ENCODE measurements at regions not wholly inside any gene's neighbourhood (a gene's known extent, or its start where the extent isn't known, plus 50 kb on each side); places are given as distances from the start of the nearest gene placed in this dataset.

DNA sequence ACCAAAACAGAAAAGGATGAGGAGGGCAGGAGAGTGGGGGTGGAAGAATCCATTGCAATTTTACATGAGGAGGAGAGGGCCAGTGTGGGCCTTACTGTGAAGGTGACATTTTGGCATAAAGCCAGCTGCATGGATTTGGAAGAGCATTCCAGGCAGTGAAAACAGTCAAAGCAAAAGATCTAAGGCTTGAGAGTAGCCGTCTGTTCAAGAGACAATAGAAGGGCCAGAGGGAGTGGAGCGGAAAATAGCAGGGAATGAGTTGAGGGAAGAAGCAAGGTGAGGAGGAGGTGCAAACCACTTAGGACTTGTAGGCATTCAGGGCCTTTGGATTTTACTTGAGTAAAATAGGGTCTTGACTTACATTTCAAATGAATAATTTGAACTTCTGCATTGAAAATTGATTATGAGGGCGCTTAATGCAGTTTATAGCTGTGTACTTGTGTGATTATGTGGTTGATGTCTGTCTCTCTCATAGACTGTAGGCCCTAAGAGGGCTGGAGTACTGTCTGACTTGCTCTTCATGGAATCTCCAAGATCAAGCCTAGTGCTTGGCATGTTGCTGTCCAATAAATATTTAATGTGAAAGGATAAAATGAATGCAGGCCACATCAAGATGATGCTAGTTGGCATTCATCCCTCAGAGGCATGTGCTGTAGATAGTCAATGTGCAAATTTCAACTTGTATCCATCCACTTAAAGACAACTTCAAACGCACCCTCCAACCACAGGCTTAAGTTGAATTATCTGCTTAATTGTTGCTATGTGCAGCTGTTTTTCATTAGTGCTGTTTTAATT, 772.1 kb upstream of the RBFOX1 start:
- Mint-ChIP-seq H3K4me3 (no peak overlapping the region), H3K27ac (no peak overlapping the region), H3K27me3 (ENCODE audit: low read depth) (peaks cover 18% of the 10 kb centered on the region), H3K9me3 (no peaks in the 10 kb centered on the region), H3K36me3 (no peaks in the 10 kb centered on the region), H3K4me1 (no peaks in the 10 kb centered on the region)
- no peak for DNase-seq (ENCODE audit: low spot score in 2 of 2, unreplicated experiment in 2 of 2)
- TF ChIP-seq, protein P1, sequence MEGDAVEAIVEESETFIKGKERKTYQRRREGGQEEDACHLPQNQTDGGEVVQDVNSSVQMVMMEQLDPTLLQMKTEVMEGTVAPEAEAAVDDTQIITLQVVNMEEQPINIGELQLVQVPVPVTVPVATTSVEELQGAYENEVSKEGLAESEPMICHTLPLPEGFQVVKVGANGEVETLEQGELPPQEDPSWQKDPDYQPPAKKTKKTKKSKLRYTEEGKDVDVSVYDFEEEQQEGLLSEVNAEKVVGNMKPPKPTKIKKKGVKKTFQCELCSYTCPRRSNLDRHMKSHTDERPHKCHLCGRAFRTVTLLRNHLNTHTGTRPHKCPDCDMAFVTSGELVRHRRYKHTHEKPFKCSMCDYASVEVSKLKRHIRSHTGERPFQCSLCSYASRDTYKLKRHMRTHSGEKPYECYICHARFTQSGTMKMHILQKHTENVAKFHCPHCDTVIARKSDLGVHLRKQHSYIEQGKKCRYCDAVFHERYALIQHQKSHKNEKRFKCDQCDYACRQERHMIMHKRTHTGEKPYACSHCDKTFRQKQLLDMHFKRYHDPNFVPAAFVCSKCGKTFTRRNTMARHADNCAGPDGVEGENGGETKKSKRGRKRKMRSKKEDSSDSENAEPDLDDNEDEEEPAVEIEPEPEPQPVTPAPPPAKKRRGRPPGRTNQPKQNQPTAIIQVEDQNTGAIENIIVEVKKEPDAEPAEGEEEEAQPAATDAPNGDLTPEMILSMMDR (IDR thresholded peaks at IDR 0.05; ENCODE audit: unreplicated experiment), result no peak

DNA sequence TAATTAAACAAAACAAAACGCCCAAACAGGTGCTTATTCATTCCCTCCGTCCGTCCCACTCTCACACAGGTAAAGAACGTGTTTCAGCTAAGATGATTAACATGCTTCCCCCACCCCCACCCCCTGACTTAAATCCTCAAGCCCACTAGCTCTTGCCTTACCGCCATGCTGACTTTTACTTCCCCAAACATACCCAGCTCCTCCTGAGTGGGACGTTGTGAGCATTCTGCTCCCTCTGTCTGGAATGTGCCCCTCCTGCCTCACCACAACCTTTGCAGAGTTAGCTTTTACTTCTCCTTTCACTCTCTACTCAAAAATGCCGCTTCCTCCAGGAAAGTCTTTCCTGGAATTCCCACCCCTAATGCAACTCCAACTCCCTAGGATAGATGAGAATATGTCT, 774.0 kb upstream of the RBFOX1 start:
- Mint-ChIP-seq H3K27me3 (ENCODE audit: low read depth) (peaks cover 21% of the 10 kb centered on the region), H3K36me3 (no peaks in the 10 kb centered on the region), H3K4me3 (no peak overlapping the region), H3K27ac (no peak overlapping the region), H3K4me1 (no peaks in the 10 kb centered on the region), H3K9me3 (no peaks in the 10 kb centered on the region)
- DNase-seq (ENCODE audit: low spot score in 2 of 2, unreplicated experiment in 2 of 2), result no peak
- TF ChIP-seq, protein P1 (IDR thresholded peaks at IDR 0.05; ENCODE audit: unreplicated experiment), result no peak

DNA sequence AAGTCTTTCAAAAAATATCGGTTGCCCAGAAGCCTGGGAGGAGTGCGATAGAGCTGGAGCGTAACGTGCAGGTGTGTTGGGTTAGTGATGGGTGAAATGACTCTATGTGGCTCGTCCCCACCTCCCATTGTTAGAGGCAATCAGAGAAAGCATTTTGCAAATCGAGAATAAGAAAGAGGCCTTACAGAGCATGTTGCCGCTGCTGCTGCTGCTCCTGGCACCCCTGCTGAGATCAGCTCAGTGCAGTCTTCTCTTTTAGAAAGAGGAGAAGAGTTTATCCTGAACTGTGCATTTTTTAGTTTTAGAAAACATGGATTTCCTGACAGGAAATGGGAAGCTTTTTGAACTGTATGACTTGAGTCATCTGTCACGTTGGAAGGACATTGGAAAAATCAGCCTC, 774.5 kb upstream of the RBFOX1 start:
- Mint-ChIP-seq H3K27ac (no peak overlapping the region), H3K4me1 (no peaks in the 10 kb centered on the region), H3K9me3 (no peaks in the 10 kb centered on the region), H3K27me3 (ENCODE audit: low read depth) (peaks cover 23% of the 10 kb centered on the region), H3K4me3 (no peak overlapping the region), H3K36me3 (no peaks in the 10 kb centered on the region)
- TF ChIP-seq, protein P1 (IDR thresholded peaks at IDR 0.05; ENCODE audit: unreplicated experiment), result no peak
- DNase-seq (ENCODE audit: low spot score in 2 of 2, unreplicated experiment in 2 of 2), result no peak

DNA sequence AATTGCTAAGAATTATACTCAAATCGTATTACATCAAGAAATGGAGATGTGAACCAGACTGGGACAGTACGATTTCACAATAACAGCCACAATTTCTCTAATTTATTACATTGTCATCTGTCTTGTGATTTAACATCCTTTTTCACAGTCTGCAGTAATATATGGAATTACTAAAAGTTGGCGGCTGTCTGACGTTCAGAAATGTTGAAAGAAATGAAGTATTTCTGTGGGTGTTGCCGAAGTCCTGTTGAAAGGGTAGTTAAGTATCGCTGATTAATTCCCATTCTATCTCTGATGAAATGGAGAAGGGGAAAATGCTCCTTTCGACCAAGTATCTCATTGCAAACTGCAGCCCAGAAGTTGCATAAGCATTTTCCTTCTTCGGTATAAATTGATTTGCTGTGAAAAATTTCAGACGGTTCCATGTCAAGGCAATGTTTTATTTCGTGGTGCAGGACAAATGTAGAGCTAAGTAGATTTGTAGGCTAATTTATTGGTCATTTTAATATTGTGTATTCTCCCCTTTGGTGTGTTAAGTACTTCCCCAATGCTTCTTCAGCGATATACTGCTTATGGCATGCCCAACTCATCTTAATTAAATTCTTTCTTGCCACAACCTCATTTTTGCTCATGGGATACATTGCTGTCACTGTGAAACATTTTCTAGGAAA, 775.2 kb upstream of the RBFOX1 start:
- Mint-ChIP-seq H3K27me3 (ENCODE audit: low read depth) (peaks cover 23% of the 10 kb centered on the region), H3K4me3 (no peak overlapping the region), H3K4me1 (no peaks in the 10 kb centered on the region), H3K36me3 (no peaks in the 10 kb centered on the region), H3K27ac (no peak overlapping the region), H3K9me3 (no peaks in the 10 kb centered on the region)
- TF ChIP-seq, protein P1 (IDR thresholded peaks at IDR 0.05; ENCODE audit: unreplicated experiment), result no peak
- DNase-seq (ENCODE audit: low spot score in 2 of 2, unreplicated experiment in 2 of 2), result no peak

DNA sequence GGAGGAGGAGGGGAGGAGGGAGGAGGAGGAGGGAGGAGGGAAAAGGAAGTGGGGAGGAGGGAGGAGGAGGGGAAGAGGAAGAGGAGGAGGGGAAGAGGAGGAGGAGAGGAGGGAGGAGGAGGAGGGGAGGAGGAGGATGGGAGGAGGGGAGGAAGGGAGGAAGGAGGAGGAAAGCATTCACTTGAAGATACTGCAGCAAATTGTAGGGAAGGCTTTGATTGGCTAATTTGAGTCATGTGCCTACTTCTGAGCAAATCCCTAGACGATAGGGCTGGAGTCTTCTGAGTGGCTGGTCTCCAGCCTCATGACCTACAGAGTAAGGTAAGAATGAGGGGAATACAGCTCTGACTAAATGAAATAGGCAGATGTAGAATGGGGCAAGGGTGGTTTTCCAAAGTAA, 783.2 kb upstream of the RBFOX1 start:
- Mint-ChIP-seq H3K9me3 (no peaks in the 10 kb centered on the region), H3K36me3 (no peaks in the 10 kb centered on the region)

More for the DNA sequence above, 783.2 kb upstream of the RBFOX1 start:
- Mint-ChIP-seq H3K27ac (no peak overlapping the region), H3K27me3 (ENCODE audit: low read depth) (peaks cover 15% of the 10 kb centered on the region), H3K4me3 (no peak overlapping the region), H3K4me1 (no peaks in the 10 kb centered on the region)
- TF ChIP-seq, protein P1 (IDR thresholded peaks at IDR 0.05; ENCODE audit: unreplicated experiment), result no peak
- DNase-seq (ENCODE audit: low spot score in 2 of 2, unreplicated experiment in 2 of 2), result no peak
